ENCODE measurements at regions not wholly inside any gene's neighbourhood (a gene's known extent, or its start where the extent isn't known, plus 50 kb on each side); places are given as distances from the start of the nearest gene placed in this dataset.
"Not testable (repeated sequence)": the region's sequence is repeated elsewhere in the genome, so short reads cannot be mapped to it uniquely, and the experiment has no call there.

DNA sequence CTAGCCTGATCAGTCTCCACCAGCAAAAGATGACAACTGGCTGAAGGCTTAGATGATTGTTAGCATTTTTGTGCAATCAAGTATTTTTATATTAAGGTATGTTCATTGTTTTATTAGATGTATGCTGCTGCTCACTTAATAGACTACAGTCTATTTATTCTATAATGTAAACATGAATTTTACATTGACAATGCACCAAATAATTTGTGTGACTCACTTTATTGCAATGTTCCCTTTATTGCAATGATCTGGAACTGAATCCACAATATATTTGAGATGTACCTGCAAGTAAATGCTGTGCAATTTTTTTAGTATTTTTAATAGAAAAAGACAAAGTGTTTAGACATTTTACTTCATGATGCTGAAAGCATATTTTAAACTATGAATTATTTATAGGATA is 896.5 kb downstream of the AMY1C start:
- H3K4me3 ChIP-seq (replicated peaks in 1 of 2; ENCODE audit: low read depth in 2 of 2, low read length in 2 of 2), result no peak overlapping the region

DNA sequence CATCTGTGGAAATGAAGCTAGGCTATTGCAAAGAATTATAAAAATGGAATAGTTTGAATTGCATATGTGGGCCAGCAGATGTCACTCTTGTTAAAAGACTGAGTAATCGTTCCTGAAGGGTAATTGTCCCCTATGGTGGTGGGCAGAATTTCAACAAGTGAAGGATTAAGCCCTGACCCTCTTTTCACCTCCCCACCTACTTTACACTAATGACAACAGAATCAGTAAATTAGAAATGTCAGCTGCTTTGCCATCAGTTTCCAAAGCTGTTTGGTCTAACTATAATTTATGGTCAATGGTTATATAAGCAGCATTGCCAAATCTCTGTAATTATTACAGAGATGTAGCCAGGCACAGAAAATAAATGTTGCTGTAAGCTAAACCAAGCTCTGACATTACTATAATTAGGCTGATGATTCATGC is 898.6 kb downstream of the AMY1C start:
- TF ChIP-seq, protein P1, sequence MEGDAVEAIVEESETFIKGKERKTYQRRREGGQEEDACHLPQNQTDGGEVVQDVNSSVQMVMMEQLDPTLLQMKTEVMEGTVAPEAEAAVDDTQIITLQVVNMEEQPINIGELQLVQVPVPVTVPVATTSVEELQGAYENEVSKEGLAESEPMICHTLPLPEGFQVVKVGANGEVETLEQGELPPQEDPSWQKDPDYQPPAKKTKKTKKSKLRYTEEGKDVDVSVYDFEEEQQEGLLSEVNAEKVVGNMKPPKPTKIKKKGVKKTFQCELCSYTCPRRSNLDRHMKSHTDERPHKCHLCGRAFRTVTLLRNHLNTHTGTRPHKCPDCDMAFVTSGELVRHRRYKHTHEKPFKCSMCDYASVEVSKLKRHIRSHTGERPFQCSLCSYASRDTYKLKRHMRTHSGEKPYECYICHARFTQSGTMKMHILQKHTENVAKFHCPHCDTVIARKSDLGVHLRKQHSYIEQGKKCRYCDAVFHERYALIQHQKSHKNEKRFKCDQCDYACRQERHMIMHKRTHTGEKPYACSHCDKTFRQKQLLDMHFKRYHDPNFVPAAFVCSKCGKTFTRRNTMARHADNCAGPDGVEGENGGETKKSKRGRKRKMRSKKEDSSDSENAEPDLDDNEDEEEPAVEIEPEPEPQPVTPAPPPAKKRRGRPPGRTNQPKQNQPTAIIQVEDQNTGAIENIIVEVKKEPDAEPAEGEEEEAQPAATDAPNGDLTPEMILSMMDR (IDR thresholded peaks at IDR 0.05; ENCODE audit: low read depth, low read length), result no peak
- peak; percentile 0 to 4 for DNase-seq (ENCODE audit: low read depth in 2 of 2)
- no peak overlapping the region for H3K4me3 ChIP-seq (replicated peaks in 1 of 2; ENCODE audit: low read depth in 2 of 2, low read length in 2 of 2)

More for the DNA sequence above, 896.5 kb downstream of the AMY1C start:
- no peak for DNase-seq (ENCODE audit: low read depth in 2 of 2)
- TF ChIP-seq, protein P1 (IDR thresholded peaks at IDR 0.05; ENCODE audit: low read depth, low read length), result no peak

DNA sequence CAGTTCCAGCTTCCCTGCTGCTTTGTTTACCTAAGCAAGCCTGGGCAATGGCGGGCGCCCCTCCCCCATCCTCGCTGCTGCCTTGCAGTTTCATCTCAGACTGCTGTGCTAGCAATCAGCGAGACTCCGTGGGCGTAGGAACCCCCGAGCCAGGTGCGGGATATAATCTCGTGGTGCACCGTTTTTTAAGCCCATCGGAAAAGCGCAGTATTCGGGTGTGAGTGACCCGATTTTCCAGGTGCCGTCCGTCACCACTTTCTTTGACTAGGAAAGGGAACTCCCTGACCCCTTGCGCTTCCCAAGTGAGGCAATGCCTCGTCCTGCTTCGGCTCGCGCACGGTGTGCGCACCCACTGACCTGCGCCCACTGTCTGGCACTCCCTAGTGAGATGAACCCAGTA is 914.7 kb downstream of the AMY1C start:
- not testable (repeated sequence) for H3K4me3 ChIP-seq (replicated peaks in 1 of 2; ENCODE audit: low read depth in 2 of 2, low read length in 2 of 2); DNase-seq (ENCODE audit: low read depth in 2 of 2)

DNA sequence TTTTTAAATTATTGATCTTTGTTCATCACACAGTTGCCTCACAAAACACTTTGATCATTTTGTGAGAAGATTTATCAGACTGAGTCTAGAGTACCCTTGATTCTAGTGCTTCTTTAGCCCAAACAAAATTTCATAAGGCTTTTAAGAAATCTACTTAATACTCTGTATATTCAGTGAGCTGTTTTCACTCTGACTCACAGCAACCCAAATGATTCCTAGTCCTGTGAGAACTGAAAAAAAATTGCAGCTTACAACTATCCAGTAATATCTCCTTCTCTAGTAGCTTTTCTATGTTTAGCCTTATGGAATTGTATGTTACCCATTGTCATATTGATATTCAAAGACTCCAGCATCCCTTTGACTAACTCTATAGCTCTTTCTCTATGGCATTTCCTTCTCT is 915.6 kb downstream of the AMY1C start:
- H3K4me3 ChIP-seq (replicated peaks in 1 of 2; ENCODE audit: low read depth in 2 of 2, low read length in 2 of 2), result no peak overlapping the region
- DNase-seq (ENCODE audit: low read depth in 2 of 2), result no peak
- TF ChIP-seq, protein P1 (IDR thresholded peaks at IDR 0.05; ENCODE audit: low read depth, low read length), result no peak

DNA sequence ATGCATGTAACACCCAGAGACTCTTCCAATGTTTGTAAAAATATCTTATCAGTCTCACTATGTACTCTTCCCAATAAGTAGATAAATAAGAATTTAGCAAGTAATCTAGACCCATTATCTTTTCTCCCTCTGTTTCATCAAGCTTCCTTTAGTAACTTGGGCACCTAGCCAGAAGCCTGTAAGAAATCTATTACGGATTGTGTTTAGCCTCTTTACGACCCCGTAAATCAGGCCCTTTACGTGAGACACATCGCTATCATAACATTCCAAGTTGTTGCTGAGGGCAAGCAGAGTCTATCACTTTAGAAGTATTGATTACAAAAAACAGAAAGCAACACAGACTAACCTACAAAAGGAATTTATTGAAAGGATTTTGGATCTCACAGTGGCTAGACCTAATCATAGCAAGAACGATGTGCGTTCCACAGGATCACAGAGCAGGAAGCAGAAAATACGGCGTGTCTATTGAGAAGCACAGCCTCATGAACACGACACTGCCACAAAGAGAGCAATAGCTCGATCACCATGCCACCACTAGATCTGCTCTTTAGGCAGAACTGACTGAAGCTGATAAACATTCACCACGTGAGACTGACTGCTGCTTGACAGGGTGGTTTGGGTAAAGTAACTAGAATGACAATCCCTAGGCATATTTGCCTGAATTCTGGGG is 922.1 kb downstream of the AMY1C start:
- no peak for DNase-seq (ENCODE audit: low read depth in 2 of 2)
- TF ChIP-seq, protein P1 (IDR thresholded peaks at IDR 0.05; ENCODE audit: low read depth, low read length), result no peak
- no peak overlapping the region for H3K4me3 ChIP-seq (replicated peaks in 1 of 2; ENCODE audit: low read depth in 2 of 2, low read length in 2 of 2)

DNA sequence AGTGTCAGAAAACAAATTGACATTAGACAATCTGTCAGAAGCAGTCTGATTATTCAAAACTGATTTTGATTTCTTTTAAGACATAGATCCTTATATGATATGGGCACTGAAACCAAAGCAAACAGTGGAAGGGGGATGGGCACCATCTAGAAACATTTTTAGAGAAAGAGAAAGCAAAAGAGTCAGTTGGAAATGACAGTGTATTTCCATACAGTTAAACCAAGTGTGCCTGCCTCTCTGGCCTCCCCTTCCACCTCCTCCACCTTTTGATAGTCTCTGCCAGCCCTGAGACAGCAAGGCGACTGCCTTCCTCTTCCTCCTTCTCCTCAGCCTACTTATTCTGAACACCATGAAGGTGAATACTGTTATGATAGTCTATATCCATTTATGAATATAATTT is 949.7 kb downstream of the AMY1C start:
- TF ChIP-seq, protein P1 (IDR thresholded peaks at IDR 0.05; ENCODE audit: low read depth, low read length), result no peak

DNA sequence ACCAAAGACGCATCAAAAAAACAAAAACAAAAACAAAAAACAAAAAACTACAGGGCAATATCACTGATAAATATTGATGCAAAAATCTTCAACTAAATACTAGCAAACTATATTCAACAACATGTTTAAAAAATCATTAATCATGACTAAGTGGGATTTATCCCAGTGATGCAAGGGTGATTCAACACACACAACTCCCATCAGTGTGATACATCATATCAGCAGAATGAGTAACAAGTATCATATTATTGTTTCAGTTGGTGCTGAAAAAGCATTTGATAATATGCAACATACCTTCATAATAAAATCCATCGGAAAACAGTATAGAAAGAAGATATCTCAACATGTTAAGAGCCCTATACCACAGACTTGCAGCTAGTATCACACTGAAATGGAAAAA is 953.0 kb downstream of the AMY1C start:
- no peak overlapping the region for H3K4me3 ChIP-seq (replicated peaks in 1 of 2; ENCODE audit: low read depth in 2 of 2, low read length in 2 of 2)
- TF ChIP-seq, protein P1 (IDR thresholded peaks at IDR 0.05; ENCODE audit: low read depth, low read length), result no peak
- DNase-seq (ENCODE audit: low read depth in 2 of 2), result no peak

More for the DNA sequence above, 949.7 kb downstream of the AMY1C start:
- no peak overlapping the region for H3K4me3 ChIP-seq (replicated peaks in 1 of 2; ENCODE audit: low read depth in 2 of 2, low read length in 2 of 2)
- no peak for DNase-seq (ENCODE audit: low read depth in 2 of 2)

Data from cardiac fibroblast (primary cell).